HEK293T (cell line): ENCODE measurements at regions not wholly inside any gene's neighbourhood (a gene's known extent, or its start where the extent isn't known, plus 50 kb on each side); places are given as distances from the start of the nearest gene placed in this dataset.

Experiments used
- CTCF ChIA-PET: fragments of 350-600 bp; formaldehyde crosslinking; extraction: SDS; loops from one replicate; lab custom pipeline; 2021; ENCODE audit warnings: antibody characterized with exemption, inconsistent platforms; lab: Yijun Ruan, JAX
- POLR2A ChIA-PET: fragments of 350-600 bp; formaldehyde crosslinking; extraction: SDS; loops from one replicate; lab custom pipeline; 2020; ENCODE audit warnings: antibody characterized with exemption, inconsistent platforms; lab: Yijun Ruan, JAX
- DNase-seq: peaks from one replicate; pipeline ENCODE4 v3.0.0; 2012; ENCODE audit warnings: mixed read lengths; ENCODE audit errors: extremely low spot score
- ARNT ChIP-seq: fragments of 450-650 bp; IDR thresholded peaks from 2 replicates; pipeline ENCODE4 v1.6.1; 2017; ENCODE audit warnings: mild to moderate bottlenecking
- BHLHE40 ChIP-seq: fragments of 450-650 bp; IDR thresholded peaks from 2 replicates; pipeline ENCODE4 v1.6.1; 2016; ENCODE audit warnings: mild to moderate bottlenecking, moderate library complexity, borderline replicate concordance
- CTBP1 ChIP-seq: fragments of 450-650 bp; IDR thresholded peaks from 2 replicates; pipeline ENCODE4 v1.6.1; 2016; ENCODE audit warnings: borderline replicate concordance
- ELF4 ChIP-seq: fragments of 450-650 bp; IDR thresholded peaks from 2 replicates; pipeline ENCODE4 v1.6.1; 2017; ENCODE audit warnings: antibody characterized with exemption
- FOXA1 ChIP-seq: fragments of 450-650 bp; IDR thresholded peaks from 2 replicates; pipeline ENCODE4 v1.6.1; 2016; ENCODE audit warnings: mild to moderate bottlenecking
- FOXK2 ChIP-seq: fragments of 450-650 bp; IDR thresholded peaks from 2 replicates; pipeline ENCODE4 v1.6.1; 2016; ENCODE audit warnings: mild to moderate bottlenecking
- FOXM1 ChIP-seq: fragments of 450-650 bp; IDR thresholded peaks from 2 replicates; pipeline ENCODE4 v1.6.1; 2017; ENCODE audit warnings: mild to moderate bottlenecking, borderline replicate concordance
- HDGF ChIP-seq: fragments of 450-650 bp; IDR thresholded peaks from 2 replicates; pipeline ENCODE4 v1.6.1; 2017; ENCODE audit warnings: antibody characterized with exemption, borderline replicate concordance
- L3MBTL2 ChIP-seq: fragments of 450-650 bp; conservative IDR thresholded peaks from 2 replicates; pipeline ENCODE4 v1.6.1; 2016; ENCODE audit warnings: mild to moderate bottlenecking
- LEF1 ChIP-seq: fragments of 450-650 bp; IDR thresholded peaks from 2 replicates; pipeline ENCODE4 v1.6.1; 2017; ENCODE audit warnings: mild to moderate bottlenecking, borderline replicate concordance
- NFRKB ChIP-seq: fragments of 450-650 bp; IDR thresholded peaks from 2 replicates; pipeline ENCODE4 v1.6.1; 2016; ENCODE audit warnings: mild to moderate bottlenecking, moderate library complexity
- PKNOX1 ChIP-seq: fragments of 450-650 bp; IDR thresholded peaks from 2 replicates; pipeline ENCODE4 v1.6.1; 2016
- SP1 ChIP-seq: fragments of 450-650 bp; IDR thresholded peaks from 2 replicates; pipeline ENCODE4 v1.6.1; 2017
- SUZ12 ChIP-seq: fragments of 450-650 bp; IDR thresholded peaks from 2 replicates; pipeline ENCODE4 v1.6.1; 2016; ENCODE audit warnings: mild to moderate bottlenecking
- TARDBP ChIP-seq: fragments of 450-650 bp; IDR thresholded peaks from 2 replicates; pipeline ENCODE4 v1.6.1; 2016
- ZNF384 ChIP-seq: fragments of 450-650 bp; IDR thresholded peaks from 2 replicates; pipeline ENCODE4 v1.6.1; 2016

GRCh38 chr2:223701761-223702160 is 99.6 kb upstream of the SCG2 start:
- no peak for DNase-seq
- ChIA-PET CTCF (no interaction called here), POLR2A (no interaction called here)
- TF ChIP-seq L3MBTL2: no peak
- TF ChIP-seq SUZ12: no peak
- no peak for TF ChIP-seq FOXK2
- no peak for TF ChIP-seq ELF4
- no peak for TF ChIP-seq SP1
- TF ChIP-seq ZNF384: no peak
- no peak for TF ChIP-seq TARDBP
- TF ChIP-seq CTBP1: no peak
- TF ChIP-seq NFRKB: no peak
- no peak for TF ChIP-seq FOXA1
- TF ChIP-seq LEF1: no peak
- no peak for TF ChIP-seq HDGF
- TF ChIP-seq FOXM1: no peak
- TF ChIP-seq BHLHE40: no peak
- no peak for TF ChIP-seq ARNT
- TF ChIP-seq PKNOX1: no peak

- TF ChIP-seq HDGF (no peak), NFRKB (no peak), FOXM1 (no peak), ARNT (no peak), SP1 (no peak), ZNF384 (no peak), SUZ12 (no peak), TARDBP (no peak), ELF4 (no peak), FOXK2 (no peak), L3MBTL2 (no peak), BHLHE40 (no peak)
- ChIA-PET POLR2A (no interaction called here), CTCF (interaction anchor here (0.9 kb wide), 1 partner anchor 8 kb away, joined by 3 read pairs; no protein-coding TSS in a partner anchor)
- DNase-seq: no peak
These were observed 98.1 kb upstream of the SCG2 start for GRCh38 chr2:223700221-223700620.

- ChIA-PET POLR2A (no interaction called here), CTCF (no interaction called here)
- TF ChIP-seq NFRKB: no peak
- no peak for DNase-seq
These were observed 95.9 kb upstream of the SCG2 start for GRCh38 chr2:223697892-223698645.

- no peak for TF ChIP-seq ELF4
- TF ChIP-seq BHLHE40: no peak
- TF ChIP-seq NFRKB: no peak
- POLR2A ChIA-PET: no interaction called here
- no peak for DNase-seq
- CTCF ChIA-PET: no interaction called here
These were observed 95.2 kb upstream of the SCG2 start for GRCh38 chr2:223697316-223697891.

GRCh38 chr2:223696719-223697118 is 94.6 kb upstream of the SCG2 start:
- no peak for TF ChIP-seq ARNT
- TF ChIP-seq FOXA1: no peak
- no peak for TF ChIP-seq L3MBTL2
- TF ChIP-seq BHLHE40: no peak
- no peak for TF ChIP-seq NFRKB
- TF ChIP-seq SUZ12: no peak
- TF ChIP-seq LEF1: no peak
- TF ChIP-seq ZNF384: no peak
- TF ChIP-seq CTBP1: no peak
- no peak for TF ChIP-seq HDGF
- no peak for TF ChIP-seq PKNOX1
- TF ChIP-seq ELF4: no peak
- TF ChIP-seq SP1: no peak
- TF ChIP-seq FOXK2: no peak
- TF ChIP-seq TARDBP: no peak
- TF ChIP-seq FOXM1: no peak
- POLR2A ChIA-PET: no interaction called here
- CTCF ChIA-PET: no interaction called here
- DNase-seq: no peak

GRCh38 chr2:223692191-223692947 is 90.2 kb upstream of the SCG2 start:
- ChIA-PET POLR2A (no interaction called here), CTCF (interaction anchor here (0.7 to 1.0 kb wide), 2 partner anchors 8 to 105 kb away, joined by 3 read pairs; no protein-coding TSS in a partner anchor)
- DNase-seq: peak; percentile 66
- TF ChIP-seq SUZ12 (no peak), FOXK2 (no peak), SP1 (no peak), TARDBP (no peak), LEF1 (no peak), ARNT (no peak), PKNOX1 (no peak), FOXM1 (no peak), ZNF384 (no peak), NFRKB (no peak), HDGF (no peak), ELF4 (no peak), CTBP1 (no peak), BHLHE40 (no peak)
